GM21737 (cell line): ENCODE measurements at regions not wholly inside any gene's neighbourhood (a gene's known extent, or its start where the extent isn't known, plus 50 kb on each side); places are given as distances from the start of the nearest gene placed in this dataset.
"Not testable (repeated sequence)": the region's sequence is repeated elsewhere in the genome, so short reads cannot be mapped to it uniquely, and the experiment has no call there.

Source experiments
- ATAC-seq: cut with Tn5 transposase; IDR thresholded peaks from one replicate; pipeline ENCODE4 v1.9.1; 2021; ENCODE audit warnings: mild to moderate bottlenecking, moderate library complexity; ENCODE audit not compliant: unreplicated experiment

DNA sequence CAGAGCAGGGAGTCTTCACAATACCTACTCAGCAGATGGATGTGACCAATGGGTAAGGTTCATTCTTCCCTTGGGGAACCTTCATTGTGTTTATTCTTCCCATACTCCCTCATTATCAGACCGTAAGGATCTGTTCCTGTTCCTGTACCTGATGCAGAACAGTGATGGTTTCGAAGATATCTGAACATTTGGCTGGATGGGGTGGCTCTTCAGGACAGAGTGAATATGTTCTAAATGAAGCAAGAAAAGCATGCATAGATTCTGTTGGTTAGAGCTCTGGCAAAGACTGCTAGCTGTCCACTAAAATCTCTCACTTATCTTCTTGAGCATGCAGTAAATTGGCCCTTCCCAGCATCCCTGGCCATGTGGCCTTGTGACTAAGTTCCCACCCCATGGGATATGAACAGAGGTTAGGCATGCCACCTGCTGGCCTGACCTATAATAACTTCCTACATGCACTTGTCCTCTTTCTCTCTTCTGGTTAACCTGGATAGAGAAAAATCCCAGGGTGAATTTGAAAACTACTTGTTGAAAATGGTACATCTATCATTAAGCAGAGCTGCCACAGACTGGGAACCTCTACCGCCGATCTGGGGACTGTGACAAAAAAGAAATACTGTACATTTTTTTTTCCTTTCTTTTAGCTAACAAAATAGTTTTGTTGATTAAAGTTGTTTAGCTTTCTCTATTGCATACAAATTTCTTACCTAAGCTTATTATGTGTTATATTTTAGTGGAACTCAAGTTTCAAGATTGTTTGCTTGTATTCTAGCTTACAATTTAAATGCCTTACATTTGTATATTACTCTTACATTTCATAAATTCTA is 60.0 kb upstream of the BANK1 start:
- ATAC-seq, result peak; percentile 55

- ATAC-seq, result no peak
Observed at GRCh38 chr4:101727238-101727637, 63.3 kb upstream of the BANK1 start.

GRCh38 chr4:101724093-101724492 is 66.4 kb upstream of the BANK1 start:
- no peak for ATAC-seq

- ATAC-seq, result no peak
Observed at GRCh38 chr4:101718810-101719209, 71.7 kb upstream of the BANK1 start.

GRCh38 chr4:101711590-101712260 is 78.8 kb upstream of the BANK1 start:
- ATAC-seq, result no peak

DNA sequence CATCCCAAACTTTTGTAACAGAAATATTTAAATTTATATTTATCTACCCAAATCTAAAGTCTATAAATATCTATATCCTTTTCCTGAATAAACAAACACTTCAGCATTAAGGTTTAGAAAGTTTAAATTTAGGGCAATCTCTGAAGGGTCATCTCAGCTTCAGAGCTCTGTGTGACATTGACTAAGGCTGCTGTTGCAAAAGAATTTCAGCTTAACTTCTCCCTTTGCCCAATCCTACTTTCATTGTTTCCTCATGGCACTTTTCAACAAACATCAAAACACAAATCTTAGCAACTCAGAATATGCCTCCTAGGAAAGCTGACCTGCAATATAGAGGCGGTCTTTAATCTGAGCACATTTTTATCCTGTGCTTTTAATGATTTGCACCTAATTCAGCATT is 79.7 kb upstream of the BANK1 start:
- ATAC-seq, result no peak

DNA sequence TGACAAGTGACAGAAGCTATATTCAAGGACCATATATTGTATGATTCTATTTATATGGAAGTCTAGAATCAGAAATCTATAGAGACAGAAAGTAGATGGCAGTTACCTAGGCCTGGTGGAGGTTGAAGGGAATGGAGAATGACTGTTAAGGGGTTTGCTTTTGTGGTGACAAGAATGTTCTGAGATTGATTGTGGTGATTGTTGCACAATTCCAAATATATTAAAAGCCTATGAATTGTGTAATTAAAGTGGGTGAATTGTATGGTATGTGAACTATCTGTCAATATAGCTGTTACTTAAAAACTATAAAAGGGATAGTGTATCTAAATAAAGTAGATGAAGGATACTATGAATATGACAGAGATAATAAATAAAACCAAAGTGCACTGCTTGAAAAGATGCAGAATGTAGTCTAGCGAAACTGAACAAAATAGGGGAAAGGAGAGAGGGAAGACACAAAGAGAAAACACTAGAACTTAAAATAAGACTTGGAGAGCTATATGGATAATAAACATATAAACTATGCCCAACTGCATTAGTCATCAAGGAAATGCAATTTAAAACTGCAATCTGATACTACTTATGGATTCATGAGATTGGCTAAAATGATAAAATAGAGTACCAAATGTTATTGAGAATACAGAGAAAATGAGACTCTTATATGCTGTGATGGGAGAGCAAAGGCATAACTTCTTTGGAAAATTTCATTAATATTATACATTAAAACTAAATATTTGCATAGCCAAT is 82.1 kb upstream of the BANK1 start:
- no peak for ATAC-seq

DNA sequence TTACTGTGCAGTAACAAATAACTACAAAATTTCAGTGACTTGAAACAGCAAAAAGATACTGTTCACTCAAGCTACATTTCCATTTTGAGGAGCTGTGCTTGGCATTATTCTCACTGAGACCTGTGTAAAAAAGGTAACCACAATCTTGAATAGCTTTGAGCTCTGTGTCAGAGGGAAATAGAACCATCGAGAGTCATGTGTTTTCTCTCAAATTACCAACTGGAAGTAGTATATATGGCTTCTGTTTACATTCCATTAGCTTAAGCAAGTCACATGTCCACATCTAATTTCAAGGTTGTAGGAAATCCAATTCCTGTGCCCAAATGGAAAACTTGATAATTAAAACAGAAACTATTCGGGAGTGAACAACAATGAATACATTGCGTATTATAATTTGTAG is 82.9 kb upstream of the BANK1 start:
- ATAC-seq, result no peak

GRCh38 chr4:101706535-101707057 is 83.9 kb upstream of the BANK1 start:
- no peak for ATAC-seq

DNA sequence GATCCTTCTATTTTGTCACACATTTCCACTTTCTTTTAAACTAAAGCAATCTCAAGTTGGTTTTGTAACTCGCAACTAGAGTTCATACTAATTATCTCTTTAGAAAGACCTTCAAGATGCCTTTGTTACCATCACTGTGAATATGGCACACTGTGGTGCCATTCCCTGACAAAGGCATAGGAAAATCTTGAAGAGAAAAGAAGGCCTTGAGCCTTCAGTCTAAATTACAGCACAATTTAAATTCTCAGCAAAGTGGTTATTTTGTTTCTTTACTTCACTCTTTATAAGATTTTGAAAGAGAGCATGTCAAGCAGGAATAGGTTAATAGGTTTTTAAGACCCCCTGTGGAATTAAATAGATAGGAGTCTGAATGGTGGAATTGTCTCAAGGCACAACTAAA is 89.0 kb upstream of the BANK1 start:
- no peak for ATAC-seq

- ATAC-seq, result no peak
Observed at GRCh38 chr4:101699441-101700124, 90.9 kb upstream of the BANK1 start.

DNA sequence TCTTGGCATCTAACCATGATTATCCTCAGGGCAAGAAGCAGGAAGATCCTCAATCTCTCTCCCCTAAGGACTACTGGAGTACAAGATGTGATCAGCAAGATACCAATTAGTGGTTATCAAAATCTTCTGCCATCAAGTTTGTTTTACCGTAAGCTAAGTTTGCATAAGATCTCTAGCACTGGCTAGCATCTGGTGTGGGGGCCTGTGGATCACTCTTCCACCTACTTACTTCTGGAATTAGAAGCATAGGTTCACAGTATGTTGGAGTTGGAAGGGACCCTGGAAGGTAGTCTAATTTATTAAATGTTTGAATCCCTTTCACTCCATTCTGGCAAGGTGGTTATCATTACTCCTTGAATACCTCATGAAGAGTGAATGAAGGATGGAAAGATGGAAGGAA is 93.3 kb upstream of the BANK1 start:
- ATAC-seq, result no peak

DNA sequence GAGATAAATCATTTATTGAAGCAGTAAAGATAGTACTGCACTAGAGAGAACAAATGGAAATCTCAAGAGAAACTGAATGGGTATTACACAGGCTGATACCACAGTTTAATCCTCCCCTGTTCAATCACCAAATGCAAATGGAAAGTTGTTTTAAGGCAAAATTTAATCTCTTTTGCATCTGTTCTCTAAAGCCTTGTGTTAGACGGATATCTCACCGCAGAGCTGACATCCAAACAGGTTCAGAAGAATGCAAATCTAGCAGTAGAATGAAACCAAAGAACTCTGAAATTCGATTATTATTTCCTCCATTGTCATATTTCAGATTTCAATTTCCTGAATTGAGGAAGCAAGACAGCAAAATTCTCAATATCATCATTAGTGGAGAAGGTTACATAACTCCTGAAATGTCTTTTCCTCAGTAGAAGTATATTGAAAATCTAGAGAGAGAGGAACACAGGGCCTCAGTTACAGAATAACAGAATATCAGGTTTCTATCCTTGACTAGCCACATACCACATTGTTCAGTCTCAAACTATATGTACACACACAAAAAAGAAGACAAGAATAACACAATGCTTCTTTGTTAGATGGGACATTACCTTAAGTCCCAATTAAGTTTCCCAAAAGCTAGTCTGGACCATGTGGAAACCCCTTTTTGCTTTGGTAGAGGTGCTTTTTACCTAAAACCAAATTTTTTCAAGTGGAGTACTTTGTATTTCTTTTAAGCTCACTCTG is 94.1 kb upstream of the BANK1 start:
- ATAC-seq, result no peak

DNA sequence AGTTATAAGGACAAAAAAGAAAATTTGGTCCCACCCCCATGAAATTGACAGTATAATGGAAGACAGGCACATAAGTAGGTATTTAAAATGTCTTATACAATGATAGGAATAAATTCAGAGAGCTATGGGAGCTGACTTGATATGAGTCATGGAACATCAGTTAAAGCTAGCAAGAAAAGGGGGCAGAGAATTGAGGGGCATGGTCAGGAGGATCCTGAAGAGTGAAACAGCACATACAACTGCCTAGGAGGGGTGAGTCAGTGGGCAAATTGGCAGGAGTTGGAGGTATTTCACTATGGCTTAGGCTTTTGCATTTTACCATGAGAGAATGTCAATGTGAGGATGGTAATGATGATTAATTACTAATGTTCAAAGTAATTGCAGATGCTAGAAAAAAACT is 95.4 kb upstream of the BANK1 start:
- no peak for ATAC-seq

- ATAC-seq, result not testable (repeated sequence)
Observed at GRCh38 chr4:101694403-101694802, 96.1 kb upstream of the BANK1 start.

GRCh38 chr4:101693842-101694398 is 96.6 kb upstream of the BANK1 start:
- no peak for ATAC-seq

DNA sequence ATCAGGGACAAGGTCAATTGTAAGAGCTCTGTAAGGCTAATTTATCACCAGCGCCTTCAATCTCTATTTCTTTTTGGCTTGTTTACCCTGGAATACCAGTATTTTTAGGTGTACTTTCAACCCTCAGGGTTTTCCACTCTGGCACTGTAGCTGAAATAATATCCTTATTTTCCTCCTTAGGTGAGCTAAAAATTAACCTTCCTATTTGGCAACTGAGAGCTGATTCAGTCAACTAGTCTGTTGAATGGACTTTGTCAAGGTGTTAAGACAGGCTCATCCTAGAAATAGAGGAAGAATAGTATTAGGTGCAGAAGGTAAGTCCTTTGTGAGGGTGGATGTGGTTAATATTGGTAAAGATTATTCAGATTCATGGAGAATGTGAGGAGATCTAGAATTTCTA is 101.3 kb upstream of the BANK1 start:
- no peak for ATAC-seq

DNA sequence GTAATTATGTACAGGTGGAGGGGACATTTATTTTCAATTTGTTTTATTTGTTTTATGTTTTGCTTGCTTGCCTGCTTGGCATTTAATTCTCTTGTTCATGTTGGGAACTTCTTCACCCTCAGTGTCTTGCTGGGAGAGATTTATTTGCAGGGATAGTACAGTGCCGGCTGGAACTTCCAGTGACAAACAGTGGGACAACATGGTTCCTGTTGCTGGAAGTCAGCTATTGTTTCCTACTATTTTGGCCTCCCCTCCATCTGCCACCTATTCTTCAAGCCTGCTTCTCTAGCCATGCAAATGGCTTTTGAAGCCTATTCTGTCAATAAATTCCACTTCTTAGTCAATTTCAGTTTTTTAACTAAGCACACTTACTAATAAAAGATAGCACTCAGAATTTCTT is 105.4 kb upstream of the BANK1 start:
- no peak for ATAC-seq

GRCh38 chr4:101682946-101683345 is 107.6 kb upstream of the BANK1 start:
- ATAC-seq, result no peak

GRCh38 chr4:101678180-101678579 is 112.3 kb upstream of the BANK1 start:
- no peak for ATAC-seq
